ENCODE measurements at regions not wholly inside any gene's neighbourhood (a gene's known extent, or its start where the extent isn't known, plus 50 kb on each side); places are given as distances from the start of the nearest gene placed in this dataset.

- TF ChIP-seq, protein P1, sequence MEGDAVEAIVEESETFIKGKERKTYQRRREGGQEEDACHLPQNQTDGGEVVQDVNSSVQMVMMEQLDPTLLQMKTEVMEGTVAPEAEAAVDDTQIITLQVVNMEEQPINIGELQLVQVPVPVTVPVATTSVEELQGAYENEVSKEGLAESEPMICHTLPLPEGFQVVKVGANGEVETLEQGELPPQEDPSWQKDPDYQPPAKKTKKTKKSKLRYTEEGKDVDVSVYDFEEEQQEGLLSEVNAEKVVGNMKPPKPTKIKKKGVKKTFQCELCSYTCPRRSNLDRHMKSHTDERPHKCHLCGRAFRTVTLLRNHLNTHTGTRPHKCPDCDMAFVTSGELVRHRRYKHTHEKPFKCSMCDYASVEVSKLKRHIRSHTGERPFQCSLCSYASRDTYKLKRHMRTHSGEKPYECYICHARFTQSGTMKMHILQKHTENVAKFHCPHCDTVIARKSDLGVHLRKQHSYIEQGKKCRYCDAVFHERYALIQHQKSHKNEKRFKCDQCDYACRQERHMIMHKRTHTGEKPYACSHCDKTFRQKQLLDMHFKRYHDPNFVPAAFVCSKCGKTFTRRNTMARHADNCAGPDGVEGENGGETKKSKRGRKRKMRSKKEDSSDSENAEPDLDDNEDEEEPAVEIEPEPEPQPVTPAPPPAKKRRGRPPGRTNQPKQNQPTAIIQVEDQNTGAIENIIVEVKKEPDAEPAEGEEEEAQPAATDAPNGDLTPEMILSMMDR (conservative IDR thresholded peaks at IDR 0.05; ENCODE audit: low read depth, low read length), result no peak
- H3K4me3 ChIP-seq (ENCODE audit: low read length), result no peak overlapping the region
- no peak for DNase-seq (ENCODE audit: low read depth)
Observed at GRCh38 chr14:61116369-61116768, 135.3 kb downstream of the SLC38A6 start.

DNA sequence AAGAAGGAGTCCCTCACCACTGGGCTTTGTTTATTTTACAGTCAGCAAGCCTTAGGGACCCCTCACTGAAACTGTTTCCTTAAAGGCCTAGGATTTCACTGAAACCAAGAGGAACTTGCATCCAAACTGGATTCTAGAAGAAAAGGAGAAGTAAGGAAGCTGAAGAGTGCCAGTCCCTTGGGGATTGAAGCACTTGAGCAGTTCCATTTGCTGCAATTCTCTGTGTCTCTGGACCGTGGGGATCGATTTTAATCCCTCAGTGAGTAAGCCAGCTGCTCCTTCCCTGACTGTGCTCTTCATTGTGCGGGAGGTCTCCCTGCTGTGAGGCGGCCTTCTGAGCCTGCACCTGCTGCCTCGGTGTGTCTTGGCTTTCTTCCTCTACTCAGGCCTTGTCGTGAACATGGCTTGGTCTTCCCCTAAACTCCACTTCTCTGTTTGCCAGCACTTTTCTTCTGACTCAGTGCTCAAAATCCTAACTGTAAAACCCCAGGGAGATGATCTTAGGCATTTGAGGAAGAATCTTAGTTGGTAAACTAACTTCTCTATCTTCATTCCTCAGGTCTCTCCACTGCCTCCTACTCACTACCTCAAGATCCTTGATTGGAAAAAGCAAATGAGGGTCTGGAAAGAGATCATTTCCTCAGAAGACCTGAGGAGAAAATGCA lies 132.6 kb downstream of the SLC38A6 start:
- H3K4me3 ChIP-seq (ENCODE audit: low read length), result no peak overlapping the region
- TF ChIP-seq, protein P1 (conservative IDR thresholded peaks at IDR 0.05; ENCODE audit: low read depth, low read length), result no peak
- no peak for DNase-seq (ENCODE audit: low read depth)

DNA sequence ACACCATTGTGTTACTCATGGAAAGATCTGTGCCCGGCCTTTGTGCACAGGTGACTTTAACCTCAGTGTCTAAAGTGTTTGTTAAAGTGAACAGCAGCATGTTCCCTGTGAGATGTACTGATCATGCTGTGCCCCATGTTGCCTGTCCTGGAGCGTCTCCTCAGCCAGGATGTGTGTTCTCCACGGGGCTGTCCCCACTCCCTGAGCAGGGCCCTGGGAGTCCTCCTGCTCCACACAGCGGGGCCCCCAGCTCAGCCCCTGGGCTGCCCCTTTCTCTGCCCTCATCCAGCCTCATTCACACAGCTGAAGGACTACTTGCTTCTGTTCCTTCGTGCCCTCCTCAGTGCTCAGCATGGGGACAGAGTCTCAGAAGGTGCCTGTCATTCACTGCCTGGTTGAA lies 131.5 kb downstream of the SLC38A6 start:
- DNase-seq (ENCODE audit: low read depth), result no peak
- no peak overlapping the region for H3K4me3 ChIP-seq (ENCODE audit: low read length)
- TF ChIP-seq, protein P1 (conservative IDR thresholded peaks at IDR 0.05; ENCODE audit: low read depth, low read length), result no peak

DNA sequence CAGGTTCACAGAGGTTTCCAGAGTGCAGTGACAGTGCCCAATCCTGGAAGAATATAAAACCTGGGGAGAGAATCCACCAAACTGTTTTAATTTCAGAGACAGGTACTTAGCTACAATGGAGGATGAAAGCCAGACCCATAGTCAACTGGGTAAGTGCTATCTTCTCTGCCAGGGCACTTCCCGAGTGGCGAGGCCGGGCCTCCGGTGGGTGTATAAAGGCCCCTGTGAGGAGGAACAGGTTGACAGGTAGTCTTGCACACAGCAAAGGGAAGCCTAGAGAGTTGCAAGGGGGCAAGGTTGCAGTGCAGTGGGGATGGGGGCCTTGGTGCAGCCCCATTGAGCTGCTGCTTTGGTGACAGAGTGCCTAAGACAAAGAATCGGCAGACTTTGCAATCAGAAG lies 130.7 kb downstream of the SLC38A6 start:
- no peak for DNase-seq (ENCODE audit: low read depth)
- TF ChIP-seq, protein P1 (conservative IDR thresholded peaks at IDR 0.05; ENCODE audit: low read depth, low read length), result no peak
- no peak overlapping the region for H3K4me3 ChIP-seq (ENCODE audit: low read length)

GRCh38 chr14:61111209-61111665 lies 130.2 kb downstream of the SLC38A6 start:
- H3K4me3 ChIP-seq (ENCODE audit: low read length), result no peak overlapping the region
- DNase-seq (ENCODE audit: low read depth), result no peak
- TF ChIP-seq, protein P1 (conservative IDR thresholded peaks at IDR 0.05; ENCODE audit: low read depth, low read length), result no peak

DNA sequence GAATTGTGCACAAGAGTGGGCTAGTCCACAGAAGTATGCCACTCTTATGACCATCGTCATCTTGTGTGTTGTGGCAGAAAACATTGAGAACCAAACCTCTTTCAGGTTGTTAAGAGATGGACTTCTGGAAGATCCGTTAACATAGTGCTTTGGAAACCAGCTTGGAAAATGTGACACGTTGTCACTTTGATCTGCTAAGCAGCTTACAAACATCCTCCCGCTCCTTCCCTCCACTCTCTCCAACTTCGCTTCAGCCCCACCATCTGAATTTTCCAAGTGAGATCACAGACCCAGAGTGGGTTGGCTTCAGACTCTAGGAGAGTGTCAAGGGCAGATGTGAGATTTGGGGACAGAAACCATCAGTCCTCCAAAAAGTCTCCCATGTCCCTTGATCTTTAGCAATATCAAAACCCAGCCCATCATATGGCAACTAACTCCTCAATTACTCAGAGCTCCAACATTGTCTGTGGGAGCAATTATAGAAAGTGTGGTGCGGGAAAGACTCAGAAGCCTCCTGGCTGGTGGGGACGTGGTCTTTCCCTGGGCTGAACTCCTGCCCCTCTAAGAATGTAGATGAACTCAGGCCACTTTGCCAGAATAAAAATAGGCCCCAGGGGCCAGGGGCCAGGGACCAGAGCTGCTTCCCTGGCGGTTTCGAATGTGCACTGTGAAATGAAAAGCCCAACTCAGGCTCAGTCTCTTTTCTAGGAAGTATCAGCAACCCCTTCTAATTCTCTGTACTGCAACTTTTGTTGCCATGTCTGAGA lies 129.5 kb downstream of the SLC38A6 start:
- no peak overlapping the region for H3K4me3 ChIP-seq (ENCODE audit: low read length)
- TF ChIP-seq, protein P1 (conservative IDR thresholded peaks at IDR 0.05; ENCODE audit: low read depth, low read length), result no peak
- DNase-seq (ENCODE audit: low read depth), result no peak

DNA sequence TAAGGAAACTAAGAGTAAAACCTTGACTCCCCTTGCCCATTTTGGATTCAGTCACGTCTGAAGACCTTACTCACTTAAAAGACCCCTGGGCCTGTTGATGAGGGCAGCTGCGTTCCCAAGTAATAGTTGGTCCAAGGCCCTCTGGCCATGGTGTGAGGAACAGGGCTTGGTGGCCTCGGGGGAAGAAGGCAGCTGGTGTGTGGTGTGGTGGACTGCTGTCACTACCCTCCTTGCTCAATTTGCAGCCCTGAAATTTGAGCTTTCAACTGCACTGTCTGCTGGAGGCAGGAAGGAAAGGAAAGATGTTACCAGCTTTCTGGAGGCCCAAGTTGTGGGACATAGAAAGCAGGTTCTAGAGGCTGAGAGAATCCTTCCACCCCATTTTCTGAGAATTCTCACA lies 128.2 kb downstream of the SLC38A6 start:
- TF ChIP-seq, protein P1 (conservative IDR thresholded peaks at IDR 0.05; ENCODE audit: low read depth, low read length), result no peak
- DNase-seq (ENCODE audit: low read depth), result no peak
- no peak overlapping the region for H3K4me3 ChIP-seq (ENCODE audit: low read length)
